ENCODE measurements at regions not wholly inside any gene's neighbourhood (a gene's known extent, or its start where the extent isn't known, plus 50 kb on each side); places are given as distances from the start of the nearest gene placed in this dataset.

DNA sequence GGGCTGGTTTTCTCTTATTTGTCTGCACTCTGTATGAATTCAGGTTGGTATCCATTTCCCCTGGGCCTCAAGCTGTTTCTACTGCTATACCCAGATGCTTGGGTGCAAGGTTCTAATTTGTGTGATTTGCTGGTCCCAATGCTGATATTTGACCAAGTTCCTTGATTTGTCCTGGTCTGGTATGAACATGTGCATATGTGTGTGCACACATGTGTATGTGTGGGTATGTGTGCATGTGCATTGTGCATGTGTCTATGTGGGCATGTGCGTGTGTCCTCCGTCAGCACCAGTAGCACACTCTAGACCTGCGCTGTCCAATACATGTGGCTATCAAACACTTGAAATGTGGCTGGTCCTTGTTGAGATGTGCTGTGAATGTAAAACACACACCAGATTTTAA, 102.4 kb upstream of the TSPAN2 start:
- WGBS (ENCODE audit: insufficient coverage): no CpG with 5 or more reads among the region's 3 CpGs
- DNase-seq (ENCODE audit: low read depth in 4 of 6, low spot score in 6 of 6): no peak
- H3K9me3 ChIP-seq (ENCODE audit: control insufficient read depth, insufficient read depth, low read length): no peaks in the 10 kb centered on the region

DNA sequence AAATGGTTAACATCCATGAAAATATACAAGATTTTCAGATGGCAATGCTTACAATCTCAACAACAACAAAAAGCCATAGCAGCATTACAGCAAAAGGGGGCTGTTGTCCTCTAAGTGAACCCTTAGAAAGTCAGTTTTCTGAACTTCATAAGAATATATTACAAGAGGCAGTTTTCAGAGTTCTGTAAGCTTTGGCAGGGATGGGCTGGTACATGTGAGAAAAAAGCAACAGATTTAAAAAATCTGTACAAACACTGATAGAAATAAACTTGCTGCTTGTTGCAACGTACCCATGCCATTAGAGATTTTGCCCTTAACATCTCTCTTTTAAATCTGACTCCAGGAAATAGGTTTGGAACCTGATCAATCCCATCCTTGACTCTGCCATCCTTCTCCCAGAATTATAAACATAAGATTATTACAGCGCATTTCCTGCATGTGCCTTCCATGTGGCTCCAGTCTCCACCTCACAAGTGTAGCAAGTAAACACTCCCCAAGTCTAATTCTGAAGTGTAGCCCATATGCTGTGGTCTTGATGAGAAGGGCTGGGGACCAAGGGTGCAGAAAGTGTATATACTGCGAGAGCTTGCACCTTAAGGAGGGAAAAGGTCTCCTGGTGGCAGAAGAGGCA, 101.4 kb upstream of the TSPAN2 start:
- Histone ChIP-seq H3K4me3 (ENCODE audit: low read depth, low read length) (no peak overlapping the region), H3K36me3 (ENCODE audit: control insufficient read depth, insufficient read depth, low read length) (no peaks in the 10 kb centered on the region), H3K9me3 (ENCODE audit: control insufficient read depth, insufficient read depth, low read length) (no peaks in the 10 kb centered on the region), H3K27ac (ENCODE audit: low read depth, low read length) (peak overlapping the region; percentile 29), H3K4me1 (ENCODE audit: control insufficient read depth, insufficient read depth, low read length) (peaks cover 6% of the 10 kb centered on the region), H3K27me3 (ENCODE audit: control insufficient read depth, insufficient read depth, low read length) (no peaks in the 10 kb centered on the region)
- peak in 1 of 6 donors; percentile 56 for DNase-seq (ENCODE audit: low read depth in 4 of 6, low spot score in 6 of 6)
- WGBS (ENCODE audit: insufficient coverage): 60% methylated on average over 2 of the region's 3 CpGs

More for the DNA sequence above, 102.4 kb upstream of the TSPAN2 start:
- H3K4me3 ChIP-seq (ENCODE audit: low read depth, low read length): no peak overlapping the region
- no peaks in the 10 kb centered on the region for H3K27me3 ChIP-seq (ENCODE audit: control insufficient read depth, insufficient read depth, low read length)
- no peaks in the 10 kb centered on the region for H3K36me3 ChIP-seq (ENCODE audit: control insufficient read depth, insufficient read depth, low read length)
- H3K4me1 ChIP-seq (ENCODE audit: control insufficient read depth, insufficient read depth, low read length): peaks cover 4% of the 10 kb centered on the region
- H3K27ac ChIP-seq (ENCODE audit: low read depth, low read length): no peak overlapping the region

DNA sequence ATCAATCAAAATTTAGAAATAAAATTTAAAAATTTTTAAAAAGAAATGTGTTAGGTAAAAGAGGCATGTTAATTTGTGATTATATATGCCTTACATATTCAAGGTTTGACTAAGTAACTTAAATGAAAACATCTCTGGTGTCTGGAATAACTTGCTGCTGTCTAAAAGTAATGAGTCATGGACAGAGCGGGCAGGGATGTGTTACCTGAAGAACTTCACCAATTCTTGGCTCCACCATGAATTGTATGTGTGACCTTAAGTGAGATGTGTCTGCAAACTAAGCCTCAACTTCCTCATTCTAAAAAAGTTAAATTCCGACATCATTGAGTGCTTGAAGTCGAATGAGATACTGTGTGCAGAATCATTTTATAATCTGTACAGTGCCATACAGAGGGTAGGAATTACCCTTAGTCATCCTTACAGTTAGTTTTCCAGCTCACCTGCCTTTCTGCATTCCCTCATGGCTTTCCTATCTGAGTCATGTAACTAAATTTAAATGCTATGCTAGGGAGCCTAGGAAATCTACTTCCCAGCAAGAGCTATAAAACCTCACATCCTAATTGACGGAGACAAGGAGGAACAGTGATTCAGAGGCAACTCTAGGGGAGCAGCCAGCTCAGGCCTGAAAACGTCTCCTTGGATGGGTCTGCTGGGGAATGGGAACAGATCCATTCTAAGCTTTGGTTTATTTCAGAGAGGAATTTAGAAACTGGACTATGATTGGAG, 100.7 kb upstream of the TSPAN2 start:
- Histone ChIP-seq H3K27ac (ENCODE audit: low read depth, low read length) (peak overlapping the region; percentile 29), H3K27me3 (ENCODE audit: control insufficient read depth, insufficient read depth, low read length) (no peaks in the 10 kb centered on the region), H3K9me3 (ENCODE audit: control insufficient read depth, insufficient read depth, low read length) (no peaks in the 10 kb centered on the region), H3K36me3 (ENCODE audit: control insufficient read depth, insufficient read depth, low read length) (no peaks in the 10 kb centered on the region), H3K4me1 (ENCODE audit: control insufficient read depth, insufficient read depth, low read length) (peaks cover 10% of the 10 kb centered on the region), H3K4me3 (ENCODE audit: low read depth, low read length) (no peak overlapping the region)
- WGBS (ENCODE audit: insufficient coverage): 100% methylated on average over 1 of the region's 5 CpGs
- peak in 2 of 6 donors; percentile 27 to 56 for DNase-seq (ENCODE audit: low read depth in 4 of 6, low spot score in 6 of 6)

DNA sequence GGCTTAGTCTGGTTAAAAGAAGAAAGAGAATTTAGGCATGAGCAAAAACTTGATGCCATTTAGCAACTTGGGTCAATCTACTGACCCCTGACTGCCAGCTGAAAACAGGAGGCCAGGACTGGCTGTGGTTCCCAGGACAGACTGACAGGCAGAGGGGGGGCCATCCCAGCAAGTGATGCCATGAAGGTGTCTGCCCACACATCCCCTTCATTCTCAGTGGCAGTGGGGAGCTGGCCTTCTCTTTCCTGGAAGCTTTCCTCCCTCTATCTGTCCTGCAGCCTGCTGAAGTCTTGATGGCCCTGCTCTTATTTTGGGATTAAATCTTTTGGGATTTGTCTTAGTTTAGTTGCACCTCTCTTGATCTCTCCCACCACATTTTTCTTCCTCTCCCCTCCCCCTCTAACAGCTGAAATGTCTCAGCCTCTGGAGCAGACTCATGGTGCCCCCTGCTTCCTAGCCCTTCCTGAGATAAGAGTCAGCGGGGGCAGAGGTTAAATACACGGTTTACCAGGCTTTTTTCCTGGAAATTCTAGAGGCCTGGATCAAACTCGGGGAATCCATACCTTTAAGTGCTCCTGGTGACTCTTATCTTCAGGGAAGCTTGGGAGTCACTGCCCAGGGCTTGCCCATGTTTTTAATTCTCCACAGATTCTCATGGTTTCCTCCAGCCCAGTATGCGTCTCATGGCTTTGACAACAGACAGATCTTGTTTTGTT, 99.5 kb upstream of the TSPAN2 start:
- no peaks in the 10 kb centered on the region for H3K27me3 ChIP-seq (ENCODE audit: control insufficient read depth, insufficient read depth, low read length)
- no peaks in the 10 kb centered on the region for H3K36me3 ChIP-seq (ENCODE audit: control insufficient read depth, insufficient read depth, low read length)
- no peak overlapping the region for H3K4me3 ChIP-seq (ENCODE audit: low read depth, low read length)
- H3K9me3 ChIP-seq (ENCODE audit: control insufficient read depth, insufficient read depth, low read length): no peaks in the 10 kb centered on the region
- H3K4me1 ChIP-seq (ENCODE audit: control insufficient read depth, insufficient read depth, low read length): peaks cover 13% of the 10 kb centered on the region
- H3K27ac ChIP-seq (ENCODE audit: low read depth, low read length): no peak overlapping the region
- WGBS (ENCODE audit: insufficient coverage): 80% methylated on average over 4 of the region's 4 CpGs
- no peak for DNase-seq (ENCODE audit: low read depth in 4 of 6, low spot score in 6 of 6)

DNA sequence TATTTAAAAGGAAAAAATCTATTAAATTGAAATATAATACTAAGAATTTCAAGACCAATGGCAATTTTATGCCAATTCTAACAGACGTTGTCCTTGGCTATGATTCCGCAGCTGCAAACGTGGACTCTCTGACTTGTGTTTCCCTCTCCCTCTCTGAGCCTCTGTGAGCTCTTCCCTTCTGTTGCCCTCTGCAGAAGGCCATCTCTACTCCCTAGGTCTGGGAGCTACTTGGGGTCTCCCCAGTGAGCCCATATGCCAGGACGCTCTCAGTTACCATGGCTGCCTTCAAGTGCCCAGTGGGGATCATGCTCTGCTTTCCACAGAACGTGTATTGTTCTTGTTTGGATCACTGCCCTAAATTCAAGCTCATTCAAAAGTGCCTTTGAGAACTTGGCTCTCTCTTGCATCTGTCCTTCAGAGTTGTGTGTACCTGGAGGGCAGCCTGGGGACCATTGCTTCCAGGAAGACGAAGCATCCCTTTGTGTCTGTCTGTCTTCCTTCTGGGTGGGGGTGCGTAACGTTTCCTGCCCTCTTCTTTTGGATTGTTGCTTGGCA, 97.5 kb upstream of the TSPAN2 start:
- Histone ChIP-seq H3K27me3 (ENCODE audit: control insufficient read depth, insufficient read depth, low read length) (no peaks in the 10 kb centered on the region), H3K4me1 (ENCODE audit: control insufficient read depth, insufficient read depth, low read length) (peaks cover 16% of the 10 kb centered on the region), H3K27ac (ENCODE audit: low read depth, low read length) (no peak overlapping the region), H3K4me3 (ENCODE audit: low read depth, low read length) (no peak overlapping the region), H3K36me3 (ENCODE audit: control insufficient read depth, insufficient read depth, low read length) (no peaks in the 10 kb centered on the region), H3K9me3 (ENCODE audit: control insufficient read depth, insufficient read depth, low read length) (no peaks in the 10 kb centered on the region)
- peak in 3 of 6 donors; percentile 28 to 74 (median 48) for DNase-seq (ENCODE audit: low read depth in 4 of 6, low spot score in 6 of 6)
- WGBS (ENCODE audit: insufficient coverage): 31% methylated on average over 8 of the region's 8 CpGs

DNA sequence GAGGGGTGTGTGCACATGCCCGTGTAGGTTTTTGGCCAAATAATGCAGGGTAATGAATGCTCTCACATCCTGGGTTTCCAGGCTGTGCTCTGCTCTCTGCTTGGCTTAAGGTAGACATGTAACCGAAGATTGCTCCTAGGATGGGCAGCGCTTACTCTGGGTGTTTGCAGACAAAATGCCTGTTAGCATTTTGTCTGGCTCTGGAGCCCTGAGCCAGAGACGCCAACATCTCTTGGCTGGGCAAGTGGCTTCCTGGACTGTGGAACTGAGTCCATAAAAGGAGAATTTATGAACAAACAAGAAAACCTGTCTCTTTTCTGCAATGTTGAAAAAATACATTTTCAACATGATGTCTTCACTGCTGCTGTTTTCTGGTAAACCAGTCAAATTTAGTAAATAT, 96.0 kb upstream of the TSPAN2 start:
- Histone ChIP-seq H3K27ac (ENCODE audit: low read depth, low read length) (no peak overlapping the region), H3K4me3 (ENCODE audit: low read depth, low read length) (no peak overlapping the region), H3K36me3 (ENCODE audit: control insufficient read depth, insufficient read depth, low read length) (no peaks in the 10 kb centered on the region), H3K27me3 (ENCODE audit: control insufficient read depth, insufficient read depth, low read length) (no peaks in the 10 kb centered on the region), H3K9me3 (ENCODE audit: control insufficient read depth, insufficient read depth, low read length) (no peaks in the 10 kb centered on the region), H3K4me1 (ENCODE audit: control insufficient read depth, insufficient read depth, low read length) (peaks cover 16% of the 10 kb centered on the region)
- WGBS (ENCODE audit: insufficient coverage): 54% methylated on average over 4 of the region's 4 CpGs
- peak in 1 of 6 donors; percentile 45 for DNase-seq (ENCODE audit: low read depth in 4 of 6, low spot score in 6 of 6)

DNA sequence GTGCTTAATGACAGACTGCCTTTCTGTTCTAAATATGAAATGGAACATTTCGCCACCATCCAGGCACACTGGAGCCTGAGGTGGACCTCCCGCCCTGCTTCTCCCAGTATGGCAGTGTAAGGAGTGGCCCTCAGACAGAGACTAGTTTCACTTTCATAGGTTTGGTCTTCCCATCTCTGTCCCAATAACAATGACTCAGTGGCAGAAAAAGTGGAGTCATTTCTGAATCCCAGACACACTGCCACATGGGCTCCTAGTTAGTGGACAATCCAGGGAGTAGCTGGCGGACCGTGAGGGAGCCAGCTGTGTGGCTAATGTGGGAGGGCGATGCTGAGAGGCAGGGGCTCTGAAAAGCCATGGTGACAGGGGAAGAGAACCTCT, 95.6 kb upstream of the TSPAN2 start:
- no peak overlapping the region for H3K27ac ChIP-seq (ENCODE audit: low read depth, low read length)
- H3K36me3 ChIP-seq (ENCODE audit: control insufficient read depth, insufficient read depth, low read length): no peaks in the 10 kb centered on the region
- 75% methylated on average over 4 of the region's 5 CpGs for WGBS (ENCODE audit: insufficient coverage)
- DNase-seq (ENCODE audit: low read depth in 4 of 6, low spot score in 6 of 6): no peak
- H3K27me3 ChIP-seq (ENCODE audit: control insufficient read depth, insufficient read depth, low read length): no peaks in the 10 kb centered on the region
- peaks cover 16% of the 10 kb centered on the region for H3K4me1 ChIP-seq (ENCODE audit: control insufficient read depth, insufficient read depth, low read length)
- no peak overlapping the region for H3K4me3 ChIP-seq (ENCODE audit: low read depth, low read length)
- no peaks in the 10 kb centered on the region for H3K9me3 ChIP-seq (ENCODE audit: control insufficient read depth, insufficient read depth, low read length)

DNA sequence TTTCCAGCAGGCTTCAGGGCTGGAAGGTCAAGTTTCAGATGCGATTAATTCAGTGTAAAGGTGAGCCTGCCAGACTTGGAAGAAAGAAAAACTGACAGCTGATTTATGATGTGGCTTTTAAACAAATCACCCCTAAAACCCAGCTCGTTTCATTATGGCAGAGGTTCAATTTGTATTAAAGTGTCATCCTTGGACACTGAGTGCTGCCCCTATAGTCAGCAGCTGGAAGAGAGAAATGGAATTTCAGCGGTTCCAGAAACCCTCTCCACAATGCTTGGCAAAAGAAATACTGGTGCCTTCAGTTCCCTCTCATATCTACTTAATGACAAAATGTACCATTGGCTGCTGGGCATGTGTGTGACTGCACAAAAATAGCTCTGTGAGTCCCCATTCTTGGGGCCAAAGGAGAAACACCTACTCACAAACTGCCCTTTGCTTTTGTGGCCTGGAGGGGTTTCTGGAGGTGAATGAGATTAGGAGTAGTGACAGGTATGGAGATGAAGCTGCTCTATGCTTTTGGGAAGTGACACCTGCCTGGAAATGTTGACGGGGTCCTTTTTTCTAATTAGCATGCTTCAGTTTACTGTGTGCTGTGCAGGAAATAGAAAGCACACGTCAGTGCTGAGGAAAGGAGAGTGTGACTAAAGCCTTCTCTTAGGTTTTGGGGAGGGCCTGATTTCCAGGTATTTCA, 95.1 kb upstream of the TSPAN2 start:
- H3K9me3 ChIP-seq (ENCODE audit: control insufficient read depth, insufficient read depth, low read length): no peaks in the 10 kb centered on the region
- no peak overlapping the region for H3K4me3 ChIP-seq (ENCODE audit: low read depth, low read length)
- DNase-seq (ENCODE audit: low read depth in 4 of 6, low spot score in 6 of 6): no peak
- peaks cover 16% of the 10 kb centered on the region for H3K4me1 ChIP-seq (ENCODE audit: control insufficient read depth, insufficient read depth, low read length)
- H3K27ac ChIP-seq (ENCODE audit: low read depth, low read length): peak overlapping the region; percentile 11
- no peaks in the 10 kb centered on the region for H3K27me3 ChIP-seq (ENCODE audit: control insufficient read depth, insufficient read depth, low read length)
- WGBS (ENCODE audit: insufficient coverage): 72% methylated on average over 2 of the region's 5 CpGs
- no peaks in the 10 kb centered on the region for H3K36me3 ChIP-seq (ENCODE audit: control insufficient read depth, insufficient read depth, low read length)

DNA sequence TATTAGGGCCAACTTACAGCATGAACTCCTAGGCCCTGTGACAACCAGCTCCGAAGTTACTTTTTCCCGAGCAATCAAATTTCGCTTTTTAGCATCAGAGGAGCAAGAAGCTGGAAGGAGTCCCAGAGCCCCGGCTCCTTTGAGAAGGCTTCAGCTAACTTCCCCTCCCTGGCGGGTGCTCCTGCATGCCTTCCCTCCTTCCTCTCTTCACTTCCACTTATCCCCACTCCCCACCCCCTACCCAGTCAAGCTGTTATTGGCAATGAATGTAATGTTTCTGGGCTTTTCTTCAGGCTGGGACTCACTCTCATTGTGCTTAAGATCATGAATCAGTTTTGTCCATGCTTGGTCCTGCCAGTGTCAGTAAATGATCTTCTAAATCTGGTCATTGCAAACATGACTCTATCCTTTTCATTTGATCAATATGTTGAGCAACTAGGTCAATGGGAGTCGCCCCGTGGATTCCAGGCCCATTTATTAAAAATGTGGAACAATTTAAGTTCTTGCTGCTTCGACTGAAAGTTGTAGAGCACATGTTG, 94.5 kb upstream of the TSPAN2 start:
- 43% methylated on average over 6 of the region's 8 CpGs for WGBS (ENCODE audit: insufficient coverage)
- Histone ChIP-seq H3K4me3 (ENCODE audit: low read depth, low read length) (no peak overlapping the region), H3K4me1 (ENCODE audit: control insufficient read depth, insufficient read depth, low read length) (peaks cover 16% of the 10 kb centered on the region), H3K36me3 (ENCODE audit: control insufficient read depth, insufficient read depth, low read length) (no peaks in the 10 kb centered on the region), H3K9me3 (ENCODE audit: control insufficient read depth, insufficient read depth, low read length) (no peaks in the 10 kb centered on the region), H3K27ac (ENCODE audit: low read depth, low read length) (peak overlapping the region; percentile 11), H3K27me3 (ENCODE audit: control insufficient read depth, insufficient read depth, low read length) (no peaks in the 10 kb centered on the region)
- peak in 2 of 6 donors; percentile 17 to 82 for DNase-seq (ENCODE audit: low read depth in 4 of 6, low spot score in 6 of 6)
